D721Med (cell line): ENCODE measurements at regions not wholly inside any gene's neighbourhood (a gene's known extent, or its start where the extent isn't known, plus 50 kb on each side); places are given as distances from the start of the nearest gene placed in this dataset.
A peak's percentile ranks its signal among the peaks of the same experiment; 100 is the strongest.

Experiments
- DNase-seq: peaks from one replicate; pipeline ENCODE4 v3.0.0; 2011; ENCODE audit warnings: low spot score; ENCODE audit not compliant: insufficient read length
- FAIRE-seq: peaks from 2 replicates; lab custom pipeline; 2011; peaks lifted over from hg19 to GRCh38; lab: Jason Lieb, UNC
- CTCF ChIP-seq: IDR thresholded peaks from 2 replicates; pipeline ENCODE4 v1.5.1; 2012; ENCODE audit warnings: mild to moderate bottlenecking, control low read depth; ENCODE audit not compliant: insufficient read depth; ENCODE audit errors: missing control alignments

GRCh38 chr5:125574491-125575044, 828.1 kb upstream of the ZNF608 start:
- TF ChIP-seq CTCF = no peak
- DNase-seq (no peak), FAIRE-seq (peak; percentile 32)

GRCh38 chr5:125575171-125575890, 828.9 kb upstream of the ZNF608 start:
- DNase-seq = no peak
- TF ChIP-seq CTCF = no peak
- peak; percentile 53 for FAIRE-seq

- peak; percentile 16 for FAIRE-seq
- DNase-seq = no peak
Observed at GRCh38 chr5:125575891-125576505, 829.6 kb upstream of the ZNF608 start.

GRCh38 chr5:125576822-125577221, 830.4 kb upstream of the ZNF608 start:
- FAIRE-seq (no peak), DNase-seq (no peak)
- no peak for TF ChIP-seq CTCF

More at GRCh38 chr5:125575891-125576505, 829.6 kb upstream of the ZNF608 start:
- no peak for TF ChIP-seq CTCF

GRCh38 chr5:125578551-125578950, 832.1 kb upstream of the ZNF608 start:
- no peak for DNase-seq
- TF ChIP-seq CTCF = no peak
- no peak for FAIRE-seq

- DNase-seq (no peak), FAIRE-seq (no peak)
- TF ChIP-seq CTCF = no peak
Observed at GRCh38 chr5:125579182-125579581, 832.7 kb upstream of the ZNF608 start.

- no peak for FAIRE-seq
Observed at GRCh38 chr5:125581311-125581710, 834.9 kb upstream of the ZNF608 start.

More at GRCh38 chr5:125581311-125581710, 834.9 kb upstream of the ZNF608 start:
- no peak for DNase-seq
- TF ChIP-seq CTCF = no peak
